SK-N-SH (cell line): ENCODE measurements at regions not wholly inside any gene's neighbourhood (a gene's known extent, or its start where the extent isn't known, plus 50 kb on each side); places are given as distances from the start of the nearest gene placed in this dataset.

ENCODE experiments used
- CTCF ChIP-seq: fragments of 200-600 bp; sonication (generic); IDR thresholded peaks from 2 replicates; pipeline ENCODE4 v1.6.1; 2017; ENCODE audit warnings: antibody characterized with exemption, mild to moderate bottlenecking, moderate library complexity
- EP300 ChIP-seq, 2 experiments: IDR thresholded peaks; 2 replicates each; pipeline versions ENCODE4 v1.4.0 to v1.6.1; 2012; ENCODE audit warnings: borderline replicate concordance in 1 of 2, low read depth in 1 of 2, low read length in 1 of 2

GRCh38 chr1:177611402-177611801 is 358.5 kb downstream of the SEC16B start:
- no peak for TF ChIP-seq CTCF
- TF ChIP-seq EP300 (IDR thresholded peaks at IDR 0.05; ENCODE audit: borderline replicate concordance in 1 of 2, low read depth in 1 of 2, low read length in 1 of 2), result peak in 1 of 2 experiments; percentile 91; a peak in 2 of 4 replicates
